Activated CD4-positive, CD25-positive, alpha-beta regulatory T cell (primary cell): ENCODE measurements at regions not wholly inside any gene's neighbourhood (a gene's known extent, or its start where the extent isn't known, plus 50 kb on each side); places are given as distances from the start of the nearest gene placed in this dataset.

Source experiments
- DNase-seq, 4 experiments: peaks; one replicate each; lab custom pipeline; 2025; lab: John Stamatoyannopoulos, UW

DNA sequence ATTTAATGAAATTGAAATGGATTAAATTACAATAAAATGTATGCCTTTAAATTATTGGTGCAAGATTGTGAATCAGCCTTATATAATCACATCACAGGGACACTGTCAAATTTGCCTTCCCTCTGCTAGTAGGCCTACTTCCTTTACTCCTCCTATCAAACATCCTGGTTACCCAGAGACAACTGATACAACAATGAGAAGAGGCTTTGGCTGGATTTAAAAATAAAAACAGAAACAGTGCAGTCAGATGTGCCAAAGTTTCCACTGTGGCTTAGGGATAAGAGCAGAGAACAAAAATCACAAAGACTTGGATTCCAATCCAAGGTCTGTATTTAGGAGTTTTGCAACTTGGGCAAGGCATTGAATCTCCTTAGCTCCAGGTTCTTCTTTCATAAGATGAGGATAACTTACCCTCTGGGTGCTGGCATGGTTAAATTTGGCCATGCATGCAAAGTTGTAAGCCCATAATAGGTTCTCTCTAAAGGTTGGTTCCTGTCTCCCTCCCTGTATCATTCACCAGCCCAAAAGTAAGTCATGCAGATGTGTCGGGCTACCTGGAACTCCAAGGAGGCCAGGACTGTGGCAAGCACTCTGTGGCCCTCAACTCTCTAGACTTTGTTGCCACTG lies 99.3 kb upstream of the LRATD1 start:
- DNase-seq: no peak

DNA sequence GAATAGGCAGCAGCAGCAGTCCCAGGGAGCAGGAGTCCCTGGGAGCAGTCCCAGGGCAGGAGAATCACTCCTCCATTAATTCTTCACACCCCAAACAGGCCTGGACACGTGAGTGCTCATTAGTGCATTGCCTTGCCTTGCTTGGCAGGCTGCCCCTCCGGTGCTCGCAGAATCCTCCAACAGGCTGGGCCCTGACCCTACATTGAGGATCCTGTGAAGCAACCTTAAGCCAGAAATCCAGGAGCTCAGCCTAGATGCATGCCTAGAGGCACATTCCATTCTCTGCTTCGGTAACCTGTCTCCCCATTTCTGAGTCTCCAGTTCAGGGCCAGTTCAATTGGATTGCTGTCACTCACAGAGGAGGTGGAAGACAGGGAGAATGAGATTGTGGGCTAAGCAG lies 97.4 kb upstream of the LRATD1 start:
- no peak for DNase-seq

GRCh38 chr2:14536976-14537375 lies 95.5 kb upstream of the LRATD1 start:
- DNase-seq: no peak

DNA sequence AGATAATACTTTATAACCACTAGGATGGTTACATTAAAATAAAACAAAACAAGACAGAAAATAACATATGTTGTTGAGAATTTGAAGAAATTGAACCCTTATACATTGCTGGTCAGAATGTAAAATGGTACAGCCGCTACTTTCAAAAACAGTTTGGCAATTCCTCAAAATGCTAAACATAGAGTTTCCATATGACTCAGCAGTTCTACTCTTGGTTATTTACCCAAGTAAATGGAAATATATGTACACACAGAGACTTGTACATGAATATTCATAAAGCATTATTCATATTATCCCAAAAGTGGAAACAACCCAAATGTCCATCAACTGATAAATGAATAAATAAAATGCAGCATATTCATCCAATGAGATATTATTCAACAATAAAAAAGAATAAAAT lies 92.5 kb upstream of the LRATD1 start:
- DNase-seq: no peak

DNA sequence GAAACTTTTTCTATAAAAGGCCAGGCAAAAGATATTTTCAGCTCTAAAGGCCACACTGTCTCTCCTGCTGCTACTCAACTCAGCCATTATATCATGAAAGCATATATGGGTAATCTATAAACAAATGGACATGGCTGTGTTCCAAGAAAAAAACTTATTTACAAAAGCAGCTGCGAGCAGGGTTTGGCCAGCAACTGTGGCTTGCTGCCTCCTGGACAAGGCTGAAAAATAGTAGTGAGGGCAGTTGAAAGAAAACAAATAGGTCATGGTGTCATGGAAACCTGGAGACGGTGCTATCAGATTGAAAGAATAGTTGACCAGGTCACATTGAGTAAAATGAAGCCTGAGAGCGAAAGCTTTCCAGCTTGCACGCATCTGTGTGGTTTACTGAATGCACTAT lies 89.2 kb upstream of the LRATD1 start:
- no peak for DNase-seq

GRCh38 chr2:14544247-14544646 lies 88.3 kb upstream of the LRATD1 start:
- no peak for DNase-seq

- no peak for DNase-seq
These were observed 84.7 kb upstream of the LRATD1 start for GRCh38 chr2:14547830-14548229.

GRCh38 chr2:14550658-14551057 lies 81.9 kb upstream of the LRATD1 start:
- no peak for DNase-seq

DNA sequence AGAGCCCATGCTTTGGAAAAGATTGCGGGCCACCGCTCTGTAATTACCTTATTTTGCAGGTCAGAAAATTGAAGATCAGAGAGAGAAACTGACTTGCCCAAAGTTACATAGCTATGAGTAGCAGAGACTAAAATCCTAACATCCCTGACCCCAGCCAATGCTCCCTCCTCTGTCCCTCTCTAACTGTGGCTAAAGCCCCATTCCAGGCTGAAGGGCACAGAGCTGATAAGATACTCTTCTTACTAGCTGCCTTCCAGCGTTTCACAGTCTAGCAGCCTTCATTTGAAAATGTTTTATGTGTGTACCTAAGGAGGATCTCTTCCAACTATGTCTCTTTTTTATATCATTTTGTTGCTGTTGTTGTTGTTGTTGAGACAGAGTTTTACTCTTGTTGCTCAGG lies 81.4 kb upstream of the LRATD1 start:
- no peak for DNase-seq

DNA sequence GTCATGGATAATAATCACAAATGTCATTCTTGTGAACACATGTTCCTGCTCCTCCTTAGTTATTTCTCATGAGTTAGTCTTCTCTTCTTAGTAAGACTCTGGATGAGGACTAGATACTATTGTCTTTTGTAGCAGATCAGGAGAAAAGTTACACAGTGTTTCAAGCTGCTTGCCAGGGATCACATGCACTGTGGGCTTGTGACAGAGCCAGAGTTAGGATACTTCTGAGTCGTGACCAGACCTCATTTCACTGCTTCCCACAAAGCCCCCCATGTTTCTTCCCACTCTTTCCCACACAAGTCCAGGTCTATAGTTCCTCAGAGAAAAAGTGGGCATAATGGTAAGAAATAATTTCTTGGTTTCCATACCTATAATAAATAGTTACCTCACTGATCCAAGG lies 80.2 kb upstream of the LRATD1 start:
- DNase-seq: no peak

DNA sequence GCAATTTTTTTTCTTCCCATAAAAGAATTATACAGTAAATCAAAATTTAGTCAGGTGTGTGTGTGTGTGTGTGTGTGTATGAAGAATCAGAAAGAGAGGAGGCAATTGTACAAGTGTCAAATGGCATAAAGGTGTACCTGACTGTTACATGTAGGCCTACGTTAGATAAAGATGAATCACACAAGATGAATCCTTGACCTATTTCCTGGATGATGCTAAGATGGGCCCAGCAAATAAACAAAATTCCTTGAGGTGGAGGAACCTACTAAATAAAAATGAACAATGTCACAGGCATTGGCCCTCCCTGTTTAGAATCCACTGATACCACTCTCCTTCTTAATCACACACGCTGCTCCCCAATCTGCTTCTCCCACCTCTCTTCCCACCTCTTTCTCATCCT lies 79.7 kb upstream of the LRATD1 start:
- no peak for DNase-seq

- DNase-seq: no peak
These were observed 77.5 kb upstream of the LRATD1 start for GRCh38 chr2:14554849-14555545.

DNA sequence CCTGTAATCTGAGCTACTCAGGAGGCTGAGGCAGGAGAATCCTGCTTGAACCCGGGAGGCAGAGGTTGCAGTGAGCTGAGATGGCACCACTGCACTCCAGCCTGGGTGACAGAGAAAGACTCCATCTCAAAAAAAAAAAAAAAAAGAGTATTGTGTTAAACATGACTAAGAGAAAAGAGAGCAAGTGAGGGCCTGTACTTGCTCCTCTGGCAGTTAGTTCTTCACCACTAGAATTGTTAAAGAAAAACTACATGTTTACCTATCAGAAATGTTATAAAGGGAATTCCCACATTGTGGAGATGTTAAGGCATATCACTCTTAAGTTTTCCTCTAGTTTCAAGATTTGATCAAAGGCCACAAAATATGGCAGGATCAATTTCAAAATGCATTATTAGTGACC lies 75.4 kb upstream of the LRATD1 start:
- no peak for DNase-seq

DNA sequence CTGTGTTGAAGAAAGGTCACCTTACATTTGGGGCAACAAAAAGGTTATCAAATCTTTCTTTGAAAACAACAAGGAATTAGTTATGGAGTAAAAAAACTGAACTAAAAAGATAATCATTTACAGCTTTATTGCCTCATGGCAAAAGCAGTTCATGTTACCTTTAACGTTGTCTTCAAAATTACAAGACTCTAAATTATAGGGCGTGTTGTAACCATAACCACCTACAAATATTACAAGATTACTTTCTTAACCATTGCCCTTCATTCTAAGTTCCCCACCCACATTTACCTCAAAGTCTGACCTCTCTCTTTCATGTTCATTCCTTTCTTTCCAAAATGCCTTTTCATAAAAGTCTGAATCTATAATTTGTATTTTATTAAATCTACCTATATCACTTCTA lies 74.6 kb upstream of the LRATD1 start:
- DNase-seq: no peak

- DNase-seq: no peak
These were observed 74.1 kb upstream of the LRATD1 start for GRCh38 chr2:14558335-14558919.

GRCh38 chr2:14560716-14561115 lies 71.8 kb upstream of the LRATD1 start:
- DNase-seq: no peak

GRCh38 chr2:14563324-14563723 lies 69.2 kb upstream of the LRATD1 start:
- DNase-seq: no peak

DNA sequence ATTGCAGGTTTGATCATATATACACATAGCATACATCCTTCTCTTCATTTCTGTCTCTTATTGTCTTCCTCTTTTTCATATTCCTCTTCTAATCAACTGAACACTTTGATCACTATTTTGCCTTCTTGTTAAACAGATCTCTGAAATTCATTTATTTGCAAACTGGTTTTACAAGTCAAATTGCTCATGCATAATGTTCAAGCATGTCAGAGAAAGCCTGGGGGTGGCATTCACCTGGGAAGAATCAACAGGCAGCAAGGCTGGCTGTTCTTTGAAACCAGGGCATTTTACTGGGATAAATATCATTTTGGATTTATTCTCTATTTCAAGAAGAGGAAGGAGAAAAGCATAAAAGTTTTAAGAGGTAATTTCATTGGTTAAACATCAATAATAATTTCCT lies 66.9 kb upstream of the LRATD1 start:
- DNase-seq: no peak

DNA sequence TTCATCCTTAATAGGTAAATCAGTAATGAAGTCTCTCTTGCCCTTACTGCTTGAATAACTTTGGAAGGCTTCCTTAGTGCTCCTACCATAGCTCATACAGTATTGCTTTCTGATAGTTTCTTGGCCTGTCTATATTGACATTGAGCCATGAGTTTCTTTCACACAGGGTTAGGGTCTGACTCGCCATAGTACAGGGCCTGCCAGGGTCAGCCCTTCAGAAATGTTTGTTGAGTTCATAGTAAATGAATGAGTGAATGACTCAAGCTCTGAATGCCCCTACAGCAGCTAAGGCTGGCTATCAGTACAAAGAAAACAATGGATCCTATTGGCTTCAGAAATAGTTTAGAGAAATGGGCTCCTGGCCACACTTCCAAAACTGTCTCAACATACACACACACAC lies 65.0 kb upstream of the LRATD1 start:
- no peak for DNase-seq

DNA sequence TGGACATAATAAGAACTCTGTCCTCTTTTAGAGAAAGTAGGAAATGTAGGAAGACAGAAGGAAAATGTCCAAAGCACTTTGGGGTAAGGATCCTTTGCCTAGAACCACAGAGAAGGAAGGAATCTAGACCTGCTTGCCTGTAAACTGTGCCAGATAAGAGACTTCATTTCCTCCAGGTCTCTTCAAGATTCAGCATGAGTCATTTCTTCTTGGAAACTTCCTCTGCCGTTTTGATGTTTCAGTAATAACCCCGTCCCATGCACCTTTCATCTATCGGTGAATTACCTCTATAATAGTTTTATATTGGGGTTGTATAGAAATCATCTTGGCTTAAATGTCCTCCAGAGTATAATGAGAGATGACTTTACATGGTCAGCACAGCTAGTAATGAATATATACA lies 63.2 kb upstream of the LRATD1 start:
- DNase-seq: no peak

DNA sequence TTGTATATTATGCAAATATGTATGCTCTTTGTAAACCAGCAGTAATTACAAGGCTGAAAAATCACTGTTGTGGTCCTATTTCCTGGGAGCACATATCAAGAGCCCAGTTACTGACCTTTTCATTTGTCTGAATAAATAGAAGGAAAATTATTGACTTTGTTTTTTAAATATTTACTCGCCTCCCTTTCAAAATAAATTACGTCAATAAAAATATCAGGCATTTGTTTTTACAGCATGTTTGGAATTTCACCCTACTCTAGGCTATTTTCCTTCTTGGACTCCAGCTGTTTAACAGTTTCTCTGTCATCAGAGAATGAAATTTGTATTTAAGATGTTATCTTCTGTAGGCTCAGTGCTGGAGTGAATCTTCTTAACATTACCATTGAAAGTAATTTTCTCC lies 59.9 kb upstream of the LRATD1 start:
- no peak for DNase-seq

GRCh38 chr2:14577843-14578242 lies 54.7 kb upstream of the LRATD1 start:
- no peak for DNase-seq
